Stomach (tissue), 8 donors: ENCODE measurements at regions not wholly inside any gene's neighbourhood (a gene's known extent, or its start where the extent isn't known, plus 50 kb on each side); places are given as distances from the start of the nearest gene placed in this dataset.

ENCODE experiments used
- DNase-seq, 2 donors: peaks; one replicate each; pipeline versions ENCODE4 v3.0.0 to v3.0.0-alpha.2; 2013 to 2019
- H3K27ac ChIP-seq, 5 donors: fragments of 200-600 bp in 4 of 5; sonication (generic) in 4 of 5; one replicate each; pipeline ENCODE4 v1.5.1; 2013 to 2019; ENCODE audit warnings: mild to moderate bottlenecking in 1 of 5, moderate library complexity in 1 of 5
- H3K27me3 ChIP-seq, 3 donors: fragments of 200-600 bp; sonication (generic); one replicate each; pipeline ENCODE4 v1.5.1; 2017 to 2019; ENCODE audit warnings: mixed run types in 1 of 3
- H3K36me3 ChIP-seq, 4 donors: fragments of 200-600 bp; sonication (generic); 1 replicate in 3 of 4; 2 replicates in 1 of 4; pipeline ENCODE4 v1.5.1; 2016 to 2019
- H3K4me1 ChIP-seq, 4 donors: fragments of 200-600 bp; sonication (generic); one replicate each; pipeline ENCODE4 v1.5.1; 2016 to 2019
- H3K4me3 ChIP-seq, 4 donors: fragments of 200-600 bp; sonication (generic) in 3 of 4; one replicate each; pipeline ENCODE4 v1.5.1; 2016 to 2019; ENCODE audit warnings: mild to moderate bottlenecking in 1 of 4
- H3K9me3 ChIP-seq, 4 donors: fragments of 200-600 bp; sonication (generic); one replicate each; pipeline ENCODE4 v1.5.1; 2016 to 2019
- EP300 ChIP-seq: sonication (generic); formaldehyde crosslinking; IDR thresholded peaks from one replicate; pipeline ENCODE4 v1.6.1; 2017; ENCODE audit warnings: antibody characterized with exemption
- POLR2A ChIP-seq, 4 donors: fragments of 450-650 bp; IDR thresholded peaks; one replicate each; pipeline ENCODE4 v1.6.1; 2016; ENCODE audit warnings: antibody characterized with exemption in 4 of 4, control low read depth in 2 of 4, mild to moderate bottlenecking in 1 of 4, moderate library complexity in 1 of 4
- POLR2AphosphoS5 ChIP-seq, 3 donors: sonication (generic); formaldehyde crosslinking; IDR thresholded peaks; one replicate each; pipeline ENCODE4 v1.6.1; 2016; ENCODE audit warnings: antibody characterized with exemption in 3 of 3
- WGBS, 5 donors: extraction: QIAGEN DNeasy Blood & Tissue Kit in 3 of 5; methylation state at CpG; one replicate each; pipeline versions ENCODE4 v1.1.5 to v1.1.7; 2013 to 2018; 5-methylcytosine and 5-hydroxymethylcytosine counted together
- intact Hi-C: fragments of 100-400 bp; cut with DNase I; formaldehyde crosslinking; loops from one replicate; pipeline ENCODE4 v1.15.1; 2023; ENCODE audit warnings: low total_unique reads
- TF ChIP-seq, protein P1 (sequence below), 7 experiments: fragments of 450-650 bp in 4 of 7; fragments of 200-600 bp in 3 of 7; sonication (generic) in 3 of 7; IDR thresholded peaks; one replicate each; pipeline ENCODE4 v1.5.1; 2016 to 2019; ENCODE audit warnings: antibody characterized with exemption in 7 of 7, control low read depth in 2 of 7, mild to moderate bottlenecking in 1 of 7
- donor health status: healthy with polysubstance abuse.
- donor health status: Bipolar disorder and iron deficiency.
- donor health status: healthy.

DNA sequence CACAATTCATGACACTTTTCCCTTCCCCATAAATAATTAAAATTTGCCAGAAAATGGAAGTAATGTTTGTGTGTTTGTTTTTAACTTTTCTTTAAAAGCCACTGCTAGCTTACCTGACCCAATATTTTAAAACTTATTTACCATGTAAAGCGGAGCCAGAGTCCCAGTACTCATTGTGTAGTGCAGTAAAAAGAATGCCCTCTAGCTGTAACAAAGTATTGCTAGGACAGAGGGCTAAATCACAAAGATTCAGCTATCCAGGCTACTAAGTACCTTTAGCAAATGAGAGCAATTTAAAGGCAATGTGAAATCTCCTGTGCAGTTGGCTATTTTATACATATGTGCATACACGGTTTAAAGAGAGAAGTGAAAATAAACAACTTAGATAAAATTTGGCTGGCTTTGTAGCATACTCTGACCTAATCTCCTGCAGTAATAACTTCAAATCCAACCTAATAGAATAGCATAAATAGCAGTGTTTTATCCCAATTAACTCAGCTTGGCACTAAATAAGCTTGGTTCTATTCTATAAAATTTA, 997.4 kb upstream of the PIK3C3 start:
- TF ChIP-seq POLR2AphosphoS5 (IDR thresholded peaks at IDR 0.05) (no peak), POLR2A (IDR thresholded peaks at IDR 0.05) (no peak), EP300 (no peak)
- TF ChIP-seq, protein P1, sequence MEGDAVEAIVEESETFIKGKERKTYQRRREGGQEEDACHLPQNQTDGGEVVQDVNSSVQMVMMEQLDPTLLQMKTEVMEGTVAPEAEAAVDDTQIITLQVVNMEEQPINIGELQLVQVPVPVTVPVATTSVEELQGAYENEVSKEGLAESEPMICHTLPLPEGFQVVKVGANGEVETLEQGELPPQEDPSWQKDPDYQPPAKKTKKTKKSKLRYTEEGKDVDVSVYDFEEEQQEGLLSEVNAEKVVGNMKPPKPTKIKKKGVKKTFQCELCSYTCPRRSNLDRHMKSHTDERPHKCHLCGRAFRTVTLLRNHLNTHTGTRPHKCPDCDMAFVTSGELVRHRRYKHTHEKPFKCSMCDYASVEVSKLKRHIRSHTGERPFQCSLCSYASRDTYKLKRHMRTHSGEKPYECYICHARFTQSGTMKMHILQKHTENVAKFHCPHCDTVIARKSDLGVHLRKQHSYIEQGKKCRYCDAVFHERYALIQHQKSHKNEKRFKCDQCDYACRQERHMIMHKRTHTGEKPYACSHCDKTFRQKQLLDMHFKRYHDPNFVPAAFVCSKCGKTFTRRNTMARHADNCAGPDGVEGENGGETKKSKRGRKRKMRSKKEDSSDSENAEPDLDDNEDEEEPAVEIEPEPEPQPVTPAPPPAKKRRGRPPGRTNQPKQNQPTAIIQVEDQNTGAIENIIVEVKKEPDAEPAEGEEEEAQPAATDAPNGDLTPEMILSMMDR (IDR thresholded peaks at IDR 0.05), result no peak

GRCh38 chr18:40956213-40956612, 998.8 kb upstream of the PIK3C3 start:
- intact Hi-C loops, result no loop called here
- Histone ChIP-seq H3K4me1 (no peaks in the 10 kb centered on the region), H3K36me3 (no peaks in the 10 kb centered on the region), H3K27me3 (no peaks in the 10 kb centered on the region), H3K9me3 (no peaks in the 10 kb centered on the region), H3K27ac (no peak overlapping the region), H3K4me3 (no peak overlapping the region)
- TF ChIP-seq EP300, result no peak
- TF ChIP-seq, protein P1 (IDR thresholded peaks at IDR 0.05), result no peak
- no peak for TF ChIP-seq POLR2AphosphoS5 (IDR thresholded peaks at IDR 0.05)
- no peak for TF ChIP-seq POLR2A (IDR thresholded peaks at IDR 0.05)
- WGBS, 5 donors, result 48 to 82% (median 74%) methylated on average over 1 of the region's 1 CpG
- no peak for DNase-seq

More for the DNA sequence above, 997.4 kb upstream of the PIK3C3 start:
- intact Hi-C loops, result no loop called here
- H3K9me3 ChIP-seq, result no peaks in the 10 kb centered on the region
- H3K4me1 ChIP-seq, result no peaks in the 10 kb centered on the region
- no peaks in the 10 kb centered on the region for H3K27me3 ChIP-seq
- H3K36me3 ChIP-seq, result no peaks in the 10 kb centered on the region
- no peak overlapping the region for H3K4me3 ChIP-seq
- WGBS, 5 donors, result 41 to 49% (median 47%) methylated on average over 2 of the region's 2 CpGs
- no peak for DNase-seq
- no peak overlapping the region for H3K27ac ChIP-seq

- DNase-seq, result no peak
- WGBS, 5 donors, result 67 to 81% (median 76%) methylated on average over 2 of the region's 2 CpGs
- H3K4me1 ChIP-seq, result no peaks in the 10 kb centered on the region
- intact Hi-C loops, result no loop called here
- TF ChIP-seq POLR2A (IDR thresholded peaks at IDR 0.05) (no peak), POLR2AphosphoS5 (IDR thresholded peaks at IDR 0.05) (no peak), EP300 (no peak)
- TF ChIP-seq, protein P1 (IDR thresholded peaks at IDR 0.05), result no peak
- no peaks in the 10 kb centered on the region for H3K36me3 ChIP-seq
- no peaks in the 10 kb centered on the region for H3K27me3 ChIP-seq
- no peaks in the 10 kb centered on the region for H3K9me3 ChIP-seq
- no peak overlapping the region for H3K27ac ChIP-seq
- no peak overlapping the region for H3K4me3 ChIP-seq
Measured at GRCh38 chr18:40955351-40955750, 999.7 kb upstream of the PIK3C3 start.

GRCh38 chr18:40949114-40949950, 1005.7 kb upstream of the PIK3C3 start:
- intact Hi-C loops, result no loop called here
- TF ChIP-seq, protein P1 (IDR thresholded peaks at IDR 0.05), result no peak
- TF ChIP-seq EP300 (no peak), POLR2AphosphoS5 (IDR thresholded peaks at IDR 0.05) (no peak), POLR2A (IDR thresholded peaks at IDR 0.05) (no peak)
- no peaks in the 10 kb centered on the region for H3K36me3 ChIP-seq
- no peaks in the 10 kb centered on the region for H3K9me3 ChIP-seq
- no peaks in the 10 kb centered on the region for H3K4me1 ChIP-seq
- no peak for DNase-seq
- no peaks in the 10 kb centered on the region for H3K27me3 ChIP-seq
- no peak overlapping the region for H3K27ac ChIP-seq
- 78 to 81% (median 80%) methylated on average over 10 of the region's 10 CpGs for WGBS, 5 donors
- H3K4me3 ChIP-seq, result no peak overlapping the region
